Midbrain (tissue), 1 donor: ENCODE measurements at regions not wholly inside any gene's neighbourhood (a gene's known extent, or its start where the extent isn't known, plus 50 kb on each side); places are given as distances from the start of the nearest gene placed in this dataset.

Source experiments
- DNase-seq: peaks from one replicate; lab custom pipeline; 2025; lab: John Stamatoyannopoulos, UW

- no peak for DNase-seq
These were observed 149.0 kb upstream of the FST start for GRCh38 chr5:53331463-53331862.

GRCh38 chr5:53333160-53333559 lies 147.3 kb upstream of the FST start:
- DNase-seq, result no peak

- DNase-seq, result no peak
These were observed 145.9 kb upstream of the FST start for GRCh38 chr5:53334431-53334941.

GRCh38 chr5:53335115-53335514 lies 145.3 kb upstream of the FST start:
- no peak for DNase-seq

- no peak for DNase-seq
These were observed 142.6 kb upstream of the FST start for GRCh38 chr5:53337827-53338226.

GRCh38 chr5:53338971-53339370 lies 141.5 kb upstream of the FST start:
- DNase-seq, result no peak

GRCh38 chr5:53339962-53340540 lies 140.4 kb upstream of the FST start:
- DNase-seq, result no peak

GRCh38 chr5:53340956-53341750 lies 139.3 kb upstream of the FST start:
- no peak for DNase-seq

- DNase-seq, result no peak
These were observed 138.2 kb upstream of the FST start for GRCh38 chr5:53342236-53342635.

GRCh38 chr5:53343187-53343586 lies 137.2 kb upstream of the FST start:
- DNase-seq, result no peak

GRCh38 chr5:53350368-53350767 lies 130.1 kb upstream of the FST start:
- no peak for DNase-seq

GRCh38 chr5:53350991-53351770 lies 129.2 kb upstream of the FST start:
- DNase-seq, result no peak

GRCh38 chr5:53355316-53355715 lies 125.1 kb upstream of the FST start:
- DNase-seq, result no peak

- DNase-seq, result no peak
These were observed 124.5 kb upstream of the FST start for GRCh38 chr5:53355931-53356330.

GRCh38 chr5:53357439-53357838 lies 123.0 kb upstream of the FST start:
- no peak for DNase-seq

GRCh38 chr5:53358794-53359193 lies 121.6 kb upstream of the FST start:
- DNase-seq, result no peak

- DNase-seq, result no peak
These were observed 120.4 kb upstream of the FST start for GRCh38 chr5:53359916-53360517.

GRCh38 chr5:53360811-53361210 lies 119.6 kb upstream of the FST start:
- no peak for DNase-seq

- no peak for DNase-seq
These were observed 118.7 kb upstream of the FST start for GRCh38 chr5:53361708-53362107.

- DNase-seq, result no peak
These were observed 117.9 kb upstream of the FST start for GRCh38 chr5:53362521-53362941.

GRCh38 chr5:53364061-53364460 lies 116.4 kb upstream of the FST start:
- no peak for DNase-seq

- DNase-seq, result no peak
These were observed 114.2 kb upstream of the FST start for GRCh38 chr5:53366245-53366644.
